HG03575 (cell line): ENCODE measurements at regions not wholly inside any gene's neighbourhood (a gene's known extent, or its start where the extent isn't known, plus 50 kb on each side); places are given as distances from the start of the nearest gene placed in this dataset.
"Not testable (repeated sequence)": the region's sequence is repeated elsewhere in the genome, so short reads cannot be mapped to it uniquely, and the experiment has no call there.

Source experiments
- ATAC-seq: cut with Tn5 transposase; IDR thresholded peaks from one replicate; pipeline ENCODE4 v1.9.1; 2021; ENCODE audit not compliant: unreplicated experiment, insufficient number of reproducible peaks, low FRiP score; ENCODE audit errors: extremely low read depth

DNA sequence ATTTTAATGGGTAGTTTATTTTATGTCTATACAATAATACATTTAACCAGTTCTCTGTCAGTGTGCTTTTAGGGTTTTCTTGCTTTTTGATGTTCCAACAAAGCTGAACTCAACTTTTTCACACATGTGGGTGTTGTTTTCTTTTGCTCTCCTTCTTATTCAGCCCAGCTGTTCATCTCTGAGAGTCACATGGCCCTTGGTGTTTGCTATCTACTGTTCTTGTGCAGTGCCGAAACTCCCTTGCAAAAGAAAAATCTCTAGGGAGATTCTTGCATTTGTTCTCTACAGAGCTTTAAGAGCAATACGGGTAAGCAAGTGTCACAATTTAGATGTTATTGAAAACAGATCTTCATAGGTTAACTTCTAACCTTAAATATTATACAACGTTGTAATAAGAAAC is 281.1 kb upstream of the CXADR start:
- ATAC-seq, result no peak

DNA sequence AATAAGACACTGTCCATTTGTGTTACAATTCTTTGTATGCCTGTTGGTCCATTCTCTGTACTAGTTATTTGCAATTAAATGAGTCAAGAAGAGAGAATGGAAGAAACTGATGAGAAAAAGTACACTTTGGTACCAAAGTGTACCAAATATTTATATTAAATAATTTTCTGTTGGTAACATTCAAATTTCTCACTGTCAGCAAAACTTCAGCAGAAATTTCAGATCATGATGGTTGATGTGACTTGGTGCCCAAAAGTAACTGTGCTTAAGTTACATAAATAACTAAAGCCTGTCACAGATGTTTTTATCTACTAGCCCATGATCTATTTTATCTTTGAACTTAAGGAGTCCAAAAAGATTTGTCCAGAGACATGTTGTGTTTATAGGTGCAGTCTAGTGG is 274.4 kb upstream of the CXADR start:
- ATAC-seq, result no peak

DNA sequence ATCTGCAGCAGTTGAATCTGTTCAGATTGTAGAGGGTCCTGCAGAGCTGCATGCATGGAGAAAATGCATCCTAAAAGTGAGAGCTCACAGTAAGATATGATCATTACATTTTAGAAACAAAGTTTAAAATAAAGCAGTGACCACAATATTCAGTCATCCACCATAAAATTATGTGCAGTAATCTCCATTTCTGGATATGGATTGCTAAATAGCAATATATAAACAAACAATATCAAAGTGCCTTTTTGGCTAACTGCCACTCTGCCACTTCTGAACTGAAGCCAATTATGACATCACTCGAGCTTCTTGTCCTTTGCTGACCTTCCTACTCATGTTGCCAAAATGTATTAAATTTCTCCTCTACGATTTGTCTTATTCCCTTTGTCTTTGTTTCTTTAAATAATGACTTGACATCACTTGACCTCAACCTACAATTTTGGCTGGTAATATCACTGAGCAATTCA is 262.0 kb upstream of the CXADR start:
- no peak for ATAC-seq

DNA sequence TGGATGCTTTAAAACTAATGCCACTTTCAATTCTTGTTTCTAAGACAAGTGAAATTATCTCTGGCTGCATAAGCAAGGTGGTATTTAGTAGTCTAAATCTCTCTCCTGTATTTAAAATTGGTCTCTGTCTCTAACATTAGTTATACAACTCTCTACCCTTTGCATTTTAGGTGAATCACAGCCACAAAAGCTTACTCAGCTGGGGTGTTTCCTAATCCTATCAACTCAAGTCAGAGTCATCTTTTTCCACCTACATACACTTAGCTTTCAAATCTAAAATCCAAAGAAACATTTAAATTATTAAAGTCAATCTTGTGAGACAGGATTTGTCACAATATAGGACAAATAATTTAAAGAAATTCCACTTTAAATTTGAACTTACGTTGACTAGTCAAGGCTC is 255.1 kb upstream of the CXADR start:
- no peak for ATAC-seq

DNA sequence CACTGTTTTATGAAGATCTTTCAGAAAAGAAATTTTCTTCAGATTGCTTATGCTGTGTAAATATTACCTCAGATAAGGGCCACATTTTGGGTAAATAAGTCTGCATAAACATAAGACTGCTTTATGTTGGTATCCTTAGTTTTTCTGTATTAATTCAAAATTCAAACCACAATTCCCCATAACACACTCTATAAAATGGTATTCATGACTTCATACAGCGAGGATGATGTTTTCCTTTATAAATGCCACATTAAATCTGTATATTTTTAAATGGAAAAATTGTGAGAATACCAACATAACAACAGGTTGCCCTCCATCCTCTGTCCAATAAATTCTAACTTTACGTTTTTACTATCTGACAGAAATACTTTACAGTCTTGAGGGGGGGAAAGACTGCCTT is 248.7 kb upstream of the CXADR start:
- ATAC-seq, result no peak

DNA sequence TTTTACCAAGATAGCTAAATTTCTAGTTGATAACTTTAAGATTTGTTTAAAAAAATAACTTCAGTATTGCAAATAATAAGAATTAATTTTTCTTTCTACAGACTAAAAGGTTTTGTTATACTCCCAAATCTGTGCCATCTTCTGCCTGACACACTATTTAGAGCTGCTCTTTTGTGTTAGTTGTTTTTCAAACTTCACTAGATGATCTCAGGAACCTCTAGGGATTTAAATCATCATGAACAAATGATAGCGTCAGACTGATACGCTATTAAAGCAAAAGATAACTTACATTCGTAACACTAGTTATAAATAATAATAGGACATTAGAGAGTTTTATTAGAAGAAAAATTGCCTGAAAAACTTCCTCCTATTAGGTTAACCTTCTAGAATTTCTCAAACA is 243.1 kb upstream of the CXADR start:
- ATAC-seq, result no peak

DNA sequence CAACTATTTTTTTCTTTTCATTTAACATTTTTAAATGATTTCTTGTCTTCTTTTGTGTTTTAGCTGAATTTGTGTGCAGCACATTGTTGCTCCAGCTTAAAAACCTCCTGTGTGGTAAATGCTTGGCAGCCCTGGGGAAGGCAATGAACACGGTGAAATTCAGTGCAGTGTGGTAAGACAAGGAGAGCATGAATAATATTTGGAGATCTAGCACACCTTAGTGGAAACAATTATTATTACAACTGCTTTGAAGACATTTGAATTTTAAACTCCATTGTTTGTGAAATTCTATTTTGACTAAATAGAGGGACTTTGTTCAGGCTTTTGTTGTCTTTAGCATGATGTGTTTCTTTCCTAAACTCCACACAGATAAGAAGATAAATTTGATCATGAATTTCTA is 242.6 kb upstream of the CXADR start:
- no peak for ATAC-seq

DNA sequence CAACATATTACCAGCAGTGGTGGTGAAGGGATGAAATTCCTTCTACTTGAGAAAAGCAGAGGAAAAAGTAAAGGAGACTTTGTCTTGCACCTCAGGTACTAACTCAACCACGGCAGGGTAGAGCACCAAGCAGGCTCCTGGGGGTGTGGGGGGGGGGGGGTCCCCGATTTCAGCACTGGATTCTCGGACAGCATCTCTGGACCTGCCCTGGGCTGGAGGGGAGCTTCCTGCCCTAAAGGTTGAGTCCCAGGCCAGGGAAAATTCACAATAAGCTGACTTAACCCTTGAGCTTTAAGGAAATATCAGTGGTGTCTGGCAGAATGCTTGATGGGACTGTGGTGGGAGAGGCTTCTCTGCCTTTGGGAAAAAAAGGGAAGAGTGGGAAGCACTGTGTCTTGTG is 233.2 kb upstream of the CXADR start:
- ATAC-seq, result no peak

DNA sequence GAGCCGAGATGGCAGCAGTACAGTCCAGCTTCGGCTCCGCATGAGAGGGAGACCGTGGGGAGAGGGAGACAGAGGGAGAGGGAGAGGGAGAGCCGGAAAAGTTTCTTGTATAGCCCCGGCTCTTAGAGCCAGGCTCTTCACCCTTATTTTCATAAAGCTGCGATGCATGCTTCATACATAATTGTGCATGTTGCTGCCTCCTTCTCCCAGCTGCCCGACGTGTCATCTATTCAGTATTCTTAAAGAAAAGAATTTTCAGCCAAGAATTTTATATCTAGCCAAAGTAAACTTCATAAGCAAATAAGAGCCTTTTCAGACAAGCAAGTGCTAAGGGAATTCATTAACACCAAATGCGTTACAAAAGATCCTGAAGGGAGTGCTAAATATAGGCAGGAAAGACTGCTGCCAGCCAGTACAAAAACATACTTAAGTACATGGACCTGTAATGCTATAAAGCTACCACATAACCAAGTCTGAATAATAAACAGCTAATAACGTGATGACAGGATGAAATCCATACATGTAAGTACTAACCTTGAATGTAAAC is 219.8 kb upstream of the CXADR start:
- ATAC-seq, result not testable (repeated sequence)

DNA sequence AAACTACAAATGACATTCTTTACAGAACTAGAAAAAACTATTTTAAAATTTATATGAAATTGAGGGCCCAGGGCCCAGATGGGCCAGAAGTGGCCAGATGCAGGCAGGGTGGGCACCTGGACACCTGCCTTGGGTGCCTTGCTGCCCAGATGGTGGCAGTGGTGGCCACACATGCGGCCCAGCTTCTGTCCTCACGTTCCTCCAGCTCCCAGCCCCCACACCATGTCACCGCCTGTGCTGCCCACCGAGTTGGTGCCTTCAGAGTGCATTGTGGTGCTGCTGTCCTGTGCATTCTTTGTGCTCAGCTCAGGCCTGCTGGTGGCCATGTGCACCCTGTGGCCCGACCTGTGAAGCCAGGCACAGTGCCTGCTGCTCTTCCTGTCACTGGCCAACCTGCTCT is 216.8 kb upstream of the CXADR start:
- no peak for ATAC-seq

DNA sequence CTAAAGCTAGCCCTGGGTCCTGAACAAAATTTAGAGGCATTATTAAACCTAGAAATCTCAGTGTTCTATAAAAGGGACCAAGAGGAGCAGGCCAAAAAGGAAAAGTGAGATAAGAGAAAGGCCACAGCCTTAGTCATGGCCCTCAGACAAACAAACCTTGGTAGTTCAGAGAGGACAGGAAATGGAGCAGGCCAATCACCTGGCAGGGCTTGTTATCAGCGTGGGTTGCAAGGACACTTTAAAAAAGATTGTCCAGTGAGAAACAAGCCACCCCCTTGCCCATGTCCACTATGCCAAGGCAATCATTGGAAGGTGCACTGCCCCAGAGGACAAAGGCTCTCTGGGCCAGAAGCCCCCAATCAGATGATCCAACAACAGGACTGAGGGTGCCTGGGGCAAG is 213.3 kb upstream of the CXADR start:
- ATAC-seq, result not testable (repeated sequence)

DNA sequence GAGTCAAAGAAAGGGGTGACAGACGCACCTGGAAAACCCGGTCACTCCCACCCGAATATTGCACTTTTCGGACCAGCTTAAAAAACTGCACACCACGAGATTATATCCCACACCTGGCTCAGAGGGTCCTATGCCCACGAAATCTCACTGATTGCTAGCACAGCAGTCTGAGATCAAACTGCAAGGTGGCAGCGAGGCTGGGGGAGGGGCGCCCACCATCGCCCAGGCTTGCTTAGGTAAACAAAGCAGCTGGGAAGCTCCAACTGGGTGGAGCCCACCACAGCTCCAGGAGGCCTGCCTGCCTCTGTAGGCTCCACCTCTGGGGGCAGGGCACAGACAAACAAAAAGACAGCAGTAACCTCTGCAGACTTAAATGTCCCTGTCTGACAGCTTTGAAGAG is 185.1 kb upstream of the CXADR start:
- ATAC-seq, result not testable (repeated sequence)

DNA sequence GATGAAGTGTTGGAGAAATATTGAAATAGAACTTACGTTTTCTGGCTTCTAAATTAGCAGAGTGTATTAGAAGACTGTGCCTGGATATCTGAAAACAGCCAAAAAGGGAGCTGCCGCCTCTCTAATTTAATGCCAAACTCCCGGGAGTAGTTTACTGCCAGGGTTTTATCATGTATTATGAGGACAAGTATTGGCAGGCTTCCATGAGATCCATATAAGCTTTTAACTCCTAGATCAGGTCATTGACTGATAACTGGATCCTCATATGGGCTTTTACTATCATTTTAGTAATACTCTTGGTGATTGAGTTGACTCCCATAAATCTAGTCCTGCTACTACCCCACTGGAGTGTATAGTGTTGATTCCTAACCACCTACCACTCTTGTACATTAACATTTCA is 178.4 kb upstream of the CXADR start:
- ATAC-seq, result no peak

DNA sequence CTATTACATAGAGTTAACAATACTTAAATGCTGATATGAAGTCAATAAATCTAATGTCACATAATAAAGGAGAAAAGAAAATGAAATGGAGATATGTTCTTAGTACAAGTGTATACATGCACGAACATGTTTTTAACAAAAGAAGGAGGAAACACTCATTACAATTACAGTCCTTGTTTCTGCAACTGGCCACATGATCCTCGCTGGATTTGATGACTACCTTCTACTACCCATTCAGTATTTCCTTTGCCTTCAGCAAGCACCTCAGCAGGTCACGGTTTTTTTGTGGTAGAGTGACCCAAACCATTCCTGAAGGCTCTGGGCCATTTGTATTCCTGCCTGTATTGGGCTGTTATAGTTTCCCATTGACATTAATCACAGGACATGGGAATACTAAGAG is 172.8 kb upstream of the CXADR start:
- ATAC-seq, result no peak

DNA sequence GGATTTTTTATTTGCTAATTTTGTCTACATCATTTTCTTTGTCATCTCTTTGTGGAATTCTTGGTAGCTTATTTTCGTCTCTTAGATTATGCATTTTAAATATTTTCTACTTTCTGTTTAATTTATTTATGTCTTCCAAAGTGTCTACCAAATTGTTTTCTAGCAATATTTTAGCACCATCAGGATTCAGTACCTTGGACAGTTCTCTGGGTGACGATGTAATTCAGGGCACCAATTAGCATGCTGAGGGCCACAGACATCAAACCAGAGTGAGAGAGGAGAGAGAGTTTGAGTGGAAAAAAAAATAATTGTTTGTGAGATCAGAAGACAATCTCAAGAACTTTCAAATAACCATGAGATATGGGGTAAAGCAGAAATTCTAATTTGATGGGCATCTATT is 169.8 kb upstream of the CXADR start:
- ATAC-seq, result no peak

DNA sequence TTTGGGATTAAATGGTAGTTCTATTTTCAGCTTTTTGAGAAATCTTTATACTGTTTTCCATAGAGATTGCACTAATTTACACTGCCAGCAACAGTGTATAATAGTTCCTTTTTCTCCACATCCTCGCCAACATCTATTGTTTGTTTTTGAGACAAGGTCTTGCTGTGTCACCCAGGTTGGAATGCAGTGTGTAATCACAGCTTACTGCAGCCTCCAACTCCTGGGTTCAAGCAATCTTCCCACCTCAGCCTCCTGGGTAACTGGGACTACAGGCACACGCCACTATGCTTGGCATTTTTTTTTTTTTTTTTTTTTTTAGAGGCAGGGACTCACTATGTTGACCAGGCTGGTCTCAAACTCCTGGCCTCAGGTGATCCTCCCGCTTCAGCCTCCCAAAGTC is 164.5 kb upstream of the CXADR start:
- ATAC-seq, result no peak

DNA sequence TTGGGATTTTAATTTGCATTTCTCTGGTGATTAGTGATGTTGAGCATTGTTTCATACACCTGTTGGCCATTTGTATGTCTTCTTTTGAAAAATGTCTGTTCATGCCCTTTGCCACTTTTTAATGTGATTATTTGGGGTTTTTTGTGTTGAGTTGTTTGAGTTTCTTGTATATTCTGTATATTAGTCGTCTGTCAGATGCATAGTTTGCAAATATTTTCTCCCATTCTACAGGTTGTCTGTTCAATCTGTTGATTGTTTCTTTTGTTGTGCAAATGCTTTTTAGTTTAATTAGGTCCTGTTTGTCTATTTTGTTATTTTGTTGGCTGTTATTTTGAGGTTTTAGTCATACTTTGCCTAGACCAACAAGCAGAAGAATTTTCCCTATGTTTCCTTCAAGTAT is 164.0 kb upstream of the CXADR start:
- ATAC-seq, result no peak

DNA sequence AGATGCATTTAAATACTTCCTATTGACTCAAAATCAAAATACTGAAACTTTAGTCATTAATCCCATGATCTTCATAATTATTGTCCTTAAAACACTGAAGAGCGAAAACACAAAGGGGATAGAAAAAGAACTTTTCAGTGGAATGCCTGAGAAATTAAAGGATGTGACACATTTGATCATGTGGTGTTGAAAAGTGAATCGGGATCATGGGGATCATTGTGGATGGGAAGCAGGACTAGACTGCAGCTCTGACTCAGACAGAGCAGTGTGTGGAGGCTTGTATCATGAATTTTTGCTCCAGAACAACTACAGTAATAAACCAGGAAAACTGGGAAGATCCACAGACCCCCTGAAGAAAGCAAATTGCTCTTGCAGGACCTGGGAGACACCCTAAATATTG is 161.1 kb upstream of the CXADR start:
- no peak for ATAC-seq

DNA sequence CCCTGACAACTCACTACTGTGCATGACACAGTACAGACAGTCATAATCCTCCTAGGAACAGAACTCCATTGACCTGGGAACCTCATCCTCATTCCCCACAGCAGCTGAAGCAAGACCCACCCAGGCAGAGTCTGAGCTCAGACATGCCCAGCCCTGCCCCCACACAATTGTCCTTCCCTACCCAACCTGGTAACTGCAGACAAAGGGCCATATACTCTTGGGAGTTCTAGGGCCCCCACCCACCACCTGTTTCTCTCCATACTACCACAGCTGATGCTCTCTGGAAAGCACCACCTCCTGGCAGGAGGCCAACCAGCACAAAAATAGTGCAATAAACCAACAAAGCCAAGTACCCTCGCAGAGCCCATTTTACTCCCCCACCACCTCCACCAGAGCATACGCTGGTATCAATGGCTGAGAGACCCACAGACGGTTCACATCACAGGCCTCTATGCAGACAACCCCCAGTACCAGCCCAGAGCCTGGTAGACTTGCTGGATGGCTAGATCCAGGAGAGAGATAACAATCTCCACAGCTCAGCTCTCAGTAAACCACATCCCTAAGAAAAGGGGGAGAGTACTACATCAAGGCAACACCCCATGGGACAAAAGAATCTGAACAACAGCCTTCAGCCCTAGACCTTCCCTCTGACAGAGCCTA is 159.7 kb upstream of the CXADR start:
- no peak for ATAC-seq

DNA sequence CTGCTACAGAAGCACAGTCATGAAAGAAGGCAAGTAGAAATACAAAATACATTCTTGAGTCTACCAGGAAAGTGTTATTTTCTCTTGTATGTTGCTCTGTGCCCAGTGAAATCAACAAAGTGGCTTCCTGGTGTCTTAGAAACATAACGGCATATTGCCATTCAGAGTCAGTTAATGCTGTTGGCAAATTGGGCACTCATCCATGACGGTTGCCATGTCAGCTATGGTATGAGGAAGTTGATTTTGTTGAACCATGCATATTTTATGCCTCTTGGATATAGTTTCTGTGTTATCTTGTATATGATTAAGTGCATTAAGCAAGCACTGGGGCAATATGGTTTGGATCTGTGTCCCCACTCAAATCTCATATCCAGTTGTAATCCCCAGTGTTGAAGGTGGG is 153.1 kb upstream of the CXADR start:
- no peak for ATAC-seq

DNA sequence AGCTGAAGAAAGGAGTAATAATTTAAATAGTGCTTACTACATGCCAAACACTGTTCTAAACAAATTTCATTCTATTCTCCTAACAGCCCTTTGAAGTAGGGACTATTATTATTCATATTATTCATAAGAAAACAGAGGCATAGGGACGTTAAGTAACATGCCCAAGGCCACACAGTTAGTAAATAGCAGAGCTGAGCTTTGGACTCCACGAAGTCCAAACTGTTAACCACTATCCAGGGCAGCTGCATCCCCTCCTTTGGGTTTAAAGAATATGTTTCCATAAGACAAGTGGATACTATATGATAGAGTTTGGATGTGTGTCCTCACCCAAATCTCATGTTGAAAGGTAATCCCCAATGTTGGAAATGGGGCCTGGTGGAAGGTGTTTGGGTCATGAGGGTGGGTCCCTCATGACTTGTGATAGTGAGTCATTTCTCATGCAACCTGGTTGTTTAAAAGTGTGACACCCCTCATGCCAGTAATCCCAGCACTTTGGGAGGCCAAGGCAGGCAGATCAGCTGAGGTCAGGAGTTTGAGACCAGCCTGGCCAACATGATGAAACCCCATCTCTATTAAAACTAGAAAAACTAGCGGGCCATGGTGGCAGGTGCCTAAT is 144.0 kb upstream of the CXADR start:
- ATAC-seq, result no peak
